ENCODE measurements at regions not wholly inside any gene's neighbourhood (a gene's known extent, or its start where the extent isn't known, plus 50 kb on each side); places are given as distances from the start of the nearest gene placed in this dataset.

- TF ChIP-seq, protein P1, sequence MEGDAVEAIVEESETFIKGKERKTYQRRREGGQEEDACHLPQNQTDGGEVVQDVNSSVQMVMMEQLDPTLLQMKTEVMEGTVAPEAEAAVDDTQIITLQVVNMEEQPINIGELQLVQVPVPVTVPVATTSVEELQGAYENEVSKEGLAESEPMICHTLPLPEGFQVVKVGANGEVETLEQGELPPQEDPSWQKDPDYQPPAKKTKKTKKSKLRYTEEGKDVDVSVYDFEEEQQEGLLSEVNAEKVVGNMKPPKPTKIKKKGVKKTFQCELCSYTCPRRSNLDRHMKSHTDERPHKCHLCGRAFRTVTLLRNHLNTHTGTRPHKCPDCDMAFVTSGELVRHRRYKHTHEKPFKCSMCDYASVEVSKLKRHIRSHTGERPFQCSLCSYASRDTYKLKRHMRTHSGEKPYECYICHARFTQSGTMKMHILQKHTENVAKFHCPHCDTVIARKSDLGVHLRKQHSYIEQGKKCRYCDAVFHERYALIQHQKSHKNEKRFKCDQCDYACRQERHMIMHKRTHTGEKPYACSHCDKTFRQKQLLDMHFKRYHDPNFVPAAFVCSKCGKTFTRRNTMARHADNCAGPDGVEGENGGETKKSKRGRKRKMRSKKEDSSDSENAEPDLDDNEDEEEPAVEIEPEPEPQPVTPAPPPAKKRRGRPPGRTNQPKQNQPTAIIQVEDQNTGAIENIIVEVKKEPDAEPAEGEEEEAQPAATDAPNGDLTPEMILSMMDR (IDR thresholded peaks at IDR 0.05; ENCODE audit: insufficient read depth, low read depth, low read length, missing control alignments): no peak
- no peak for DNase-seq (ENCODE audit: low read depth)
- H3K4me3 ChIP-seq (ENCODE audit: low read depth, low read length): no peak overlapping the region
Observed at GRCh38 chr5:9699681-9700080, 69.5 kb upstream of the TAS2R1 start.

GRCh38 chr5:9698841-9699240 lies 68.7 kb upstream of the TAS2R1 start:
- no peak overlapping the region for H3K4me3 ChIP-seq (ENCODE audit: low read depth, low read length)
- no peak for DNase-seq (ENCODE audit: low read depth)
- TF ChIP-seq, protein P1 (IDR thresholded peaks at IDR 0.05; ENCODE audit: insufficient read depth, low read depth, low read length, missing control alignments): no peak

DNA sequence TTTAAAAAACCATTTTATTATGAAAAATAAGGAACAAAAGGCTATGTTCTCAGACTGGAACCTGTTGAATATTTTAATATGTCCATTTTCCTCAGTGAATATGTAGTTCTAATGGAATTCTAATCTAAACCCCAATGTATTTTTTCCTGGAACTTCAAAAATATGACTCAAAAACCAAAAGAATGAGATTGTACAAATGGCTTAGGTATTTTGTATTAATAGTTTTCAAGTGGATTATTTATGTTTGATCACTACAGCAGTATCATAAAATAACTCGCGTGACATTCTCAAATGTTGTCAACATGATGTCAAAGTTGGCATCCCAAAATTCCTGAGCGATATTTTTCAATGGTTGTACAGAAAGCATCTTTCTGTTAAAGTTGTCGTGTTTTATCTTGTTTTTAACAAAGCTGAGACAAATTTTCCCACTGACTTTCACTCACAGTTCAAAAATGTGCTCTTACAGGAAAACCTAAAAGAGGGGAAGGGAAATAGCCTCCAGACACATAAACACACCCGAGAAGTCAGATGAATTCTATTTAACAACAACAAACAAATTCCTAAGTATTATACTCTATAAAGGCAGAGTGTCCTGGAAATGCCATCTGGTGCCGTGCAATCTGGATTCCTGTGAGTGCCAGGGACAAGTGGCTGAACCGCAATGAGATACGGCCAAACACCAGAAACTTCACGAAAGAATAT lies 68.1 kb upstream of the TAS2R1 start:
- no peak overlapping the region for H3K4me3 ChIP-seq (ENCODE audit: low read depth, low read length)
- no peak for DNase-seq (ENCODE audit: low read depth)
- TF ChIP-seq, protein P1 (IDR thresholded peaks at IDR 0.05; ENCODE audit: insufficient read depth, low read depth, low read length, missing control alignments): no peak

DNA sequence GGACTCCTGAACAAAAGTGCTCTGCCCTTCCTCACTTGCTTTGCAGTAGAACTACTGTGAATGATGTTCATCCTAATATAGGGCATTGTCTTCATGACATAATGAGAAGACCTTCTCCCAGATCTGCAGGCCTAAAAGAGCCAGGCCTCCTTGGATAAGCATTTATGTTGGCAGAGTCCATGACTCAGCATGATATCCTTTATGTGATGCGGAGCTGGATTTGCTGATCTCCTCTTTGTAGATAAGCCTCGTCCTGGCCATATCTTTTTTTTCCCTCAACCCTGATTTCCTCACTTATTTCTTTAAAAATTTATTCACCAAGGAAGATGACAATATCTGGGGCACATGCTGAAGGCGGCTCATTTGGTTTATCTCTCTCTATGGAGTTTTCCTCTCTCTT lies 62.4 kb upstream of the TAS2R1 start:
- no peak for DNase-seq (ENCODE audit: low read depth)
- TF ChIP-seq, protein P1 (IDR thresholded peaks at IDR 0.05; ENCODE audit: insufficient read depth, low read depth, low read length, missing control alignments): no peak
- no peak overlapping the region for H3K4me3 ChIP-seq (ENCODE audit: low read depth, low read length)

DNA sequence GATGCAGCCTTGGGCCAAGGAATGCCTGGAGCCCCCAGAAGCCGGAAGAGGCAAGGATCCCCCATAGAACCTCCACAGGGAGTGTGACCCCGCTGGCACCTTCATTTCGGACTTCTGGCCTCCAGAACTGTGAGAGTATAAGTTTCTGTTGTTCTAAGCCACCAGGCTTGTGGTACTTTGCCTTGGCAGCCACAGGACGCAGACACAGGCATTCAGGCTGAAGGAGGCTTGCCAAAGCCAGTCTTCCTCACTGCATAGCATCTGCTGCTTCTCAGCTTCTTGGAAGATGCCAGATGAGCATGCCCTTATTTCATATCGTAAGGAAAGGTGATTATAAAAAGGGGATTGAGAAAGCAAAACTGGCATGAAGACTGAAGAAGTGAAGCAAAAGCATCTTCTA lies 61.1 kb upstream of the TAS2R1 start:
- TF ChIP-seq, protein P1 (IDR thresholded peaks at IDR 0.05; ENCODE audit: insufficient read depth, low read depth, low read length, missing control alignments): no peak
- DNase-seq (ENCODE audit: low read depth): no peak
- no peak overlapping the region for H3K4me3 ChIP-seq (ENCODE audit: low read depth, low read length)

GRCh38 chr5:9690751-9691150 lies 60.6 kb upstream of the TAS2R1 start:
- TF ChIP-seq, protein P1 (IDR thresholded peaks at IDR 0.05; ENCODE audit: insufficient read depth, low read depth, low read length, missing control alignments): no peak
- DNase-seq (ENCODE audit: low read depth): no peak
- no peak overlapping the region for H3K4me3 ChIP-seq (ENCODE audit: low read depth, low read length)

DNA sequence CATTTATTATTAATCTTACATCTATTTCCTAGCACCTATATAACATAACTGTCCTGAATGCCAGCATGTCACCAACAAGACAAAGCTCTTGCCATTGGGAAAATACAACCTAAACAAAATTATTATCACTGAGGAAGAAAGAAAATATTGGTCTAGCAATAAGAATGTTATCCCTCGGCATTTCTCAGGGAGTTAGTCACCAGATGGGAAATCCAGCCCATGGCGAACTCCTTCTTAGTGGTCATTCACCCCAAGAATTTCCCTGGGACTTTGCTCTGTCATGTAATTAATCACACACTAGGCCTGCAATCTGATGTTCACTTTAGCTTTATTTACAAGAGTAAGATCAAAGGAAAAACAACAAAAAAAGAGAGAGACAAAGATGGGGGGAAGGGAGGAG lies 56.1 kb upstream of the TAS2R1 start:
- no peak overlapping the region for H3K4me3 ChIP-seq (ENCODE audit: low read depth, low read length)
- TF ChIP-seq, protein P1 (IDR thresholded peaks at IDR 0.05; ENCODE audit: insufficient read depth, low read depth, low read length, missing control alignments): no peak
- DNase-seq (ENCODE audit: low read depth): no peak
